IMR-90 (cell line): ENCODE measurements at regions not wholly inside any gene's neighbourhood (a gene's known extent, or its start where the extent isn't known, plus 50 kb on each side); places are given as distances from the start of the nearest gene placed in this dataset.

Experiments
- ATAC-seq: fragments of 200-7000 bp; cut with Tn5 transposase; 2 replicates; pipeline ENCODE4 v1.9.1; 2020; ENCODE audit warnings: low read depth, mild to moderate bottlenecking, moderate library complexity
- BruUV-seq: library from RNA; stranded (reverse); fragments of 400-500 nt; replicated peaks from 2 replicates; lab custom pipeline; 2021; lab: Mats Ljungman, UMichigan
- CTCF ChIA-PET: fragments of 300-600 bp; formaldehyde crosslinking; extraction: SDS; loops from one replicate; lab custom pipeline; 2021; ENCODE audit warnings: antibody characterized with exemption; lab: Yijun Ruan, JAX
- POLR2A ChIA-PET: fragments of 300-600 bp; sonication (Branson Sonifier 250); formaldehyde crosslinking; loops from one replicate; lab custom pipeline; 2022; ENCODE audit warnings: antibody characterized with exemption; ENCODE audit not compliant: unreplicated experiment; lab: Charles Lee
- DNase-seq: peaks from one replicate; pipeline ENCODE4 v3.0.0; 2013
- H2AFZ ChIP-seq: replicated peaks from 2 replicates; pipeline ENCODE3; 2013; ENCODE audit warnings: low read length, mild to moderate bottlenecking; ENCODE audit not compliant: poor library complexity
- H2AK5ac ChIP-seq: 2 replicates; pipeline ENCODE4 v1.6.1; 2013; ENCODE audit warnings: low read depth, low read length, inconsistent platforms
- H2AK9ac ChIP-seq: replicated peaks from 2 replicates; pipeline ENCODE3; 2013; ENCODE audit warnings: mild to moderate bottlenecking, low read depth, low read length, moderate library complexity; ENCODE audit not compliant: poor library complexity
- H2BK120ac ChIP-seq: 2 replicates; pipeline ENCODE4 v1.6.1; 2013; ENCODE audit warnings: low read depth, low read length, inconsistent platforms
- H2BK15ac ChIP-seq: 3 replicates; pipeline ENCODE4 v1.6.1; 2013; ENCODE audit warnings: low read depth, low read length, inconsistent platforms
- H2BK20ac ChIP-seq: 2 replicates; pipeline ENCODE4 v1.6.1; 2013; ENCODE audit warnings: low read depth, mild to moderate bottlenecking, inconsistent platforms, low read length, moderate library complexity
- H2BK5ac ChIP-seq: 2 replicates; pipeline ENCODE4 v1.6.1; 2013; ENCODE audit warnings: mild to moderate bottlenecking, low read depth, low read length, inconsistent platforms; ENCODE audit not compliant: poor library complexity, severe bottlenecking
- H3K14ac ChIP-seq: replicated peaks from 2 replicates; pipeline ENCODE4 v1.6.1; 2013; ENCODE audit warnings: low read depth, low read length, inconsistent platforms
- H3K18ac ChIP-seq: 2 replicates; pipeline ENCODE4 v1.6.1; 2013; ENCODE audit warnings: low read depth, low read length, control low read depth
- H3K23ac ChIP-seq: 2 replicates; pipeline ENCODE4 v1.6.1; 2013; ENCODE audit warnings: low read depth, low read length, inconsistent platforms
- H3K27ac ChIP-seq: 2 replicates; pipeline ENCODE4 v1.5.1; 2013; ENCODE audit warnings: mild to moderate bottlenecking, control low read depth, low read length; ENCODE audit not compliant: insufficient read depth
- H3K27me3 ChIP-seq: 2 replicates; pipeline ENCODE4 v1.6.1; 2013; ENCODE audit warnings: low read length; ENCODE audit not compliant: control insufficient read depth, insufficient read depth
- H3K36me3 ChIP-seq: 2 replicates; pipeline ENCODE4 v1.6.1; 2013; ENCODE audit warnings: low read length, mixed read lengths; ENCODE audit not compliant: control insufficient read depth, insufficient read depth
- H3K4ac ChIP-seq: 2 replicates; pipeline ENCODE4 v1.6.1; 2013; ENCODE audit warnings: low read depth, low read length, inconsistent platforms
- H3K4me1 ChIP-seq: 2 replicates; pipeline ENCODE4 v1.6.1; 2013; ENCODE audit warnings: low read length, mixed read lengths; ENCODE audit not compliant: control insufficient read depth, insufficient read depth
- H3K4me2 ChIP-seq: 2 replicates; pipeline ENCODE4 v1.6.1; 2013; ENCODE audit warnings: low read depth, mild to moderate bottlenecking, control low read depth, low read length, moderate library complexity
- H3K4me3 ChIP-seq: 2 replicates; pipeline ENCODE4 v1.5.1; 2013; ENCODE audit warnings: low read depth, mild to moderate bottlenecking, control low read depth, low read length, moderate library complexity; ENCODE audit not compliant: insufficient read depth
- H3K56ac ChIP-seq: 2 replicates; pipeline ENCODE4 v1.6.1; 2013; ENCODE audit warnings: low read length, inconsistent platforms; ENCODE audit not compliant: insufficient read depth; ENCODE audit errors: extremely low read depth
- H3K79me1 ChIP-seq, 2 experiments: 2 replicates each; pipeline ENCODE4 v1.6.1; 2013; ENCODE audit warnings: low read length in 2 of 2, inconsistent platforms in 1 of 2, low read depth in 1 of 2
- H3K9ac ChIP-seq: 2 replicates; pipeline ENCODE4 v1.6.1; 2013; ENCODE audit warnings: low read depth, low read length, control low read depth
- H3K9me1 ChIP-seq: 2 replicates; pipeline ENCODE4 v1.6.1; 2013; ENCODE audit warnings: low read length, inconsistent platforms; ENCODE audit not compliant: insufficient read depth
- H3K9me3 ChIP-seq: 2 replicates; pipeline ENCODE4 v1.6.1; 2013; ENCODE audit warnings: low read length; ENCODE audit not compliant: control insufficient read depth, insufficient read depth
- H4K20me1 ChIP-seq: 2 replicates; pipeline ENCODE4 v1.6.1; 2013; ENCODE audit warnings: low read length, inconsistent platforms; ENCODE audit not compliant: insufficient read depth
- H4K5ac ChIP-seq: 2 replicates; pipeline ENCODE4 v1.6.1; 2013; ENCODE audit warnings: mild to moderate bottlenecking, low read depth, low read length, control low read depth
- H4K8ac ChIP-seq, 2 experiments: 2 replicates each; pipeline ENCODE4 v1.6.1; 2013; ENCODE audit warnings: low read depth in 2 of 2, low read length in 2 of 2, control low read depth in 1 of 2, inconsistent platforms in 1 of 2
- H4K91ac ChIP-seq: 2 replicates; pipeline ENCODE4 v1.6.1; 2013; ENCODE audit warnings: low read depth, low read length, inconsistent platforms; ENCODE audit not compliant: insufficient read depth
- BHLHE40 ChIP-seq: fragments of 150-350 bp; IDR thresholded peaks from 2 replicates; pipeline ENCODE4 v1.6.1; 2016; ENCODE audit warnings: mild to moderate bottlenecking, low read depth, low read length
- FOS ChIP-seq: fragments of 150-350 bp; IDR thresholded peaks from 2 replicates; pipeline ENCODE4 v1.6.1; 2016; ENCODE audit warnings: low read depth, low read length
- MAFK ChIP-seq: IDR thresholded peaks from 2 replicates; pipeline ENCODE4 v1.6.1; 2012; ENCODE audit warnings: low read depth, low read length, improper control_type of control experiment
- MAZ ChIP-seq: IDR thresholded peaks from 2 replicates; pipeline ENCODE4 v1.6.1; 2012; ENCODE audit warnings: low read depth, mild to moderate bottlenecking, low read length, improper control_type of control experiment, moderate library complexity, borderline replicate concordance
- MXI1 ChIP-seq: IDR thresholded peaks from 2 replicates; pipeline ENCODE4 v1.6.1; 2012; ENCODE audit warnings: low read depth, mild to moderate bottlenecking, low read length, moderate library complexity, borderline replicate concordance
- POLR2A ChIP-seq: IDR thresholded peaks from 2 replicates; pipeline ENCODE4 v1.6.1; 2012; ENCODE audit warnings: mild to moderate bottlenecking, low read depth, low read length
- RAD21 ChIP-seq: IDR thresholded peaks from 2 replicates; pipeline ENCODE4 v1.6.1; 2012; ENCODE audit warnings: low read length, improper control_type of control experiment
- RCOR1 ChIP-seq: IDR thresholded peaks from 2 replicates; pipeline ENCODE4 v1.6.1; 2012; ENCODE audit warnings: mild to moderate bottlenecking, low read length, improper control_type of control experiment; ENCODE audit not compliant: insufficient replicate concordance
- RFX5 ChIP-seq: IDR thresholded peaks from 2 replicates; pipeline ENCODE4 v1.8.0; 2012; ENCODE audit warnings: low read depth, mild to moderate bottlenecking, low read length, moderate library complexity
- SMC3 ChIP-seq: fragments of 150-350 bp; IDR thresholded peaks from 2 replicates; pipeline ENCODE4 v1.6.1; 2016; ENCODE audit warnings: low read depth, mild to moderate bottlenecking, antibody characterized with exemption, low read length, moderate library complexity
- WGBS, 2 experiments: methylation state at CpG; one replicate each; pipeline versions ENCODE4 v1.1.5 to v1.1.7; 2013; ENCODE audit warnings: missing lambda C conversion rate in 2 of 2; ENCODE audit not compliant: insufficient read length in 1 of 2; ENCODE audit errors: extremely low coverage in 2 of 2; 5-methylcytosine and 5-hydroxymethylcytosine counted together
- dilution Hi-C: fragments of 300-500 bp; cut with HindIII; formaldehyde crosslinking; loops from one replicate; pipeline ENCODE4 v1.14.3; 2018; ENCODE audit warnings: low sequenced_read_pairs; ENCODE audit not compliant: unreplicated experiment
- in situ Hi-C: fragments of 300-500 bp; cut with MboI; formaldehyde crosslinking; loops from 3 replicates; pipeline ENCODE4 v1.14.3; 2019; ENCODE audit warnings: low sequenced_read_pairs, inconsistent platforms, mixed read lengths
- intact Hi-C: fragments of 100-400 bp; cut with micrococcal nuclease; formaldehyde crosslinking; loops from 2 replicates; pipeline ENCODE4 v1.10.0; 2022
- TF ChIP-seq, protein P1 (sequence below): conservative IDR thresholded peaks from 2 replicates; pipeline ENCODE4 v1.5.1; 2012; ENCODE audit warnings: mild to moderate bottlenecking, low read depth, low read length, improper control_type of control experiment
- TF ChIP-seq, protein P2 (sequence below): fragments of 150-350 bp; IDR thresholded peaks from 2 replicates; pipeline ENCODE4 v1.6.1; 2017; ENCODE audit warnings: mild to moderate bottlenecking, antibody characterized with exemption, low read length, low read depth

DNA sequence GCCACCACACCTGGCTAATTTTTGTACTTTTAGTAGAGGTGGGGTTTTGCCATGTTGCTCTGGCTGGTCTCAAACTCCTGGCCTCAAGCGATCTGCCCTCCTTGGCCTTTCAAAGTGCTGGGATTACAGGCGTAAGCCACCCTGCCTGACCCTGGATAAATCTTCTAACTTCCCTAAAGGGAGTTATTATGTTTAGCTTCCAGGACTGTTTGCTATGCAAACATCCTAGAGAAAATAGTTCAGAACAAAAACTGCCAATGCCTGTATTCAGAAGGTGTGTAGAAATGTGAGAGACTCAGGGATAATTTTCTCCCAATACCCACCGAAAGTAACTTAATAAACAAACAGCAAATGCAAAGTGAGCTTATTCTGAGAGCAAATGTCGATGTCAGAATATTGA lies 301.2 kb downstream of the TGFB2 start:
- CTCF ChIA-PET, result no interaction called here
- no peaks in the 10 kb centered on the region for H3K36me3 ChIP-seq
- intact Hi-C loops, result no loop called here
- no peak overlapping the region for H2BK15ac ChIP-seq
- H4K5ac ChIP-seq, result no peak overlapping the region
- H3K27me3 ChIP-seq, result no peaks in the 10 kb centered on the region
- no peak overlapping the region for H3K4me2 ChIP-seq
- H3K9me1 ChIP-seq, result peaks cover 3% of the 10 kb centered on the region; the same call in 1 of the 2 replicates
- H3K56ac ChIP-seq, result no peak overlapping the region
- H2BK5ac ChIP-seq, result no peak overlapping the region
- H3K79me1 ChIP-seq, result no peaks in the 10 kb centered on the region
- no peak overlapping the region for H4K91ac ChIP-seq
- no peak overlapping the region for H2AFZ ChIP-seq
- H3K14ac ChIP-seq, result no peak overlapping the region
- TF ChIP-seq RCOR1 (no peak), RAD21 (no peak), RFX5 (no peak), MAZ (no peak), FOS (no peak), POLR2A (no peak), SMC3 (no peak), BHLHE40 (no peak), MXI1 (no peak), MAFK (no peak)
- TF ChIP-seq, protein P1, sequence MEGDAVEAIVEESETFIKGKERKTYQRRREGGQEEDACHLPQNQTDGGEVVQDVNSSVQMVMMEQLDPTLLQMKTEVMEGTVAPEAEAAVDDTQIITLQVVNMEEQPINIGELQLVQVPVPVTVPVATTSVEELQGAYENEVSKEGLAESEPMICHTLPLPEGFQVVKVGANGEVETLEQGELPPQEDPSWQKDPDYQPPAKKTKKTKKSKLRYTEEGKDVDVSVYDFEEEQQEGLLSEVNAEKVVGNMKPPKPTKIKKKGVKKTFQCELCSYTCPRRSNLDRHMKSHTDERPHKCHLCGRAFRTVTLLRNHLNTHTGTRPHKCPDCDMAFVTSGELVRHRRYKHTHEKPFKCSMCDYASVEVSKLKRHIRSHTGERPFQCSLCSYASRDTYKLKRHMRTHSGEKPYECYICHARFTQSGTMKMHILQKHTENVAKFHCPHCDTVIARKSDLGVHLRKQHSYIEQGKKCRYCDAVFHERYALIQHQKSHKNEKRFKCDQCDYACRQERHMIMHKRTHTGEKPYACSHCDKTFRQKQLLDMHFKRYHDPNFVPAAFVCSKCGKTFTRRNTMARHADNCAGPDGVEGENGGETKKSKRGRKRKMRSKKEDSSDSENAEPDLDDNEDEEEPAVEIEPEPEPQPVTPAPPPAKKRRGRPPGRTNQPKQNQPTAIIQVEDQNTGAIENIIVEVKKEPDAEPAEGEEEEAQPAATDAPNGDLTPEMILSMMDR, result no peak
- TF ChIP-seq, protein P2, sequence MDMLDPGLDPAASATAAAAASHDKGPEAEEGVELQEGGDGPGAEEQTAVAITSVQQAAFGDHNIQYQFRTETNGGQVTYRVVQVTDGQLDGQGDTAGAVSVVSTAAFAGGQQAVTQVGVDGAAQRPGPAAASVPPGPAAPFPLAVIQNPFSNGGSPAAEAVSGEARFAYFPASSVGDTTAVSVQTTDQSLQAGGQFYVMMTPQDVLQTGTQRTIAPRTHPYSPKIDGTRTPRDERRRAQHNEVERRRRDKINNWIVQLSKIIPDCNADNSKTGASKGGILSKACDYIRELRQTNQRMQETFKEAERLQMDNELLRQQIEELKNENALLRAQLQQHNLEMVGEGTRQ, result no peak
- no peaks in the 10 kb centered on the region for H4K20me1 ChIP-seq
- no peak overlapping the region for H2BK120ac ChIP-seq
- peaks cover 7% of the 10 kb centered on the region; the same call in 1 of the 2 replicates for H3K4me1 ChIP-seq
- no TSS peak for BruUV-seq
- no peaks in the 10 kb centered on the region for H3K9me3 ChIP-seq
- H3K27ac ChIP-seq, result no peak overlapping the region
- no peak overlapping the region for H3K23ac ChIP-seq
- in situ Hi-C loops, result no loop called here
- no peak overlapping the region for H2BK20ac ChIP-seq
- H2AK5ac ChIP-seq, result no peak overlapping the region
- H4K8ac ChIP-seq, result no peak overlapping the region
- no peak overlapping the region for H2AK9ac ChIP-seq
- no peak for ATAC-seq
- POLR2A ChIA-PET, result no interaction called here
- whole genome bisulfite sequencing, 2 experiments, result no CpG with 5 or more reads among the region's 4 CpGs
- no peak overlapping the region for H3K4me3 ChIP-seq
- DNase-seq, result no peak
- no peak overlapping the region for H3K4ac ChIP-seq
- H3K9ac ChIP-seq, result no peak overlapping the region
- no peak overlapping the region for H3K18ac ChIP-seq
- dilution Hi-C loops, result no loop called here
